HT-29 (cell line): ENCODE measurements at regions not wholly inside any gene's neighbourhood (a gene's known extent, or its start where the extent isn't known, plus 50 kb on each side); places are given as distances from the start of the nearest gene placed in this dataset.

Experiments
- DNase-seq: peaks from one replicate; pipeline ENCODE4 v3.0.0-alpha.2; 2015; ENCODE audit warnings: low spot score

GRCh38 chr21:16536643-16537434 lies 807.1 kb downstream of the USP25 start:
- DNase-seq: no peak

GRCh38 chr21:16537501-16537900 lies 807.7 kb downstream of the USP25 start:
- DNase-seq: no peak

DNA sequence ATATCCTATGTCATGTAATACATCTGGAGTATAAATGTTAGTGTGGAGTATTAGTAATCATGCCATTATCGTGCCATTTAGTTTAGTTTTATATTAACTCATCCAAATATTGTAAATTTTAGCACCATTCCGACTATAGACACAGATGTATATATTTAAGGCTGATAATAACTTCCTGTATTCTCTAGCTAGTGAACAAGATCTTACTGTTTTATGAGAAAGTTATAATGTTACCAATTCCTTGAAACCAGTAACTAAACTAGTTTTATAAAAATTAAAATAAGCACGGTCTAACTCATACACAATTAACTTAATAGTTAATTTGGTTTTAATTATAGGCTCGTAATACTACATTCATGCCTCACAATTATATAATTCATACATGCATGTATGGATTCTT lies 808.6 kb downstream of the USP25 start:
- DNase-seq: no peak

- DNase-seq: no peak
These were observed 809.2 kb downstream of the USP25 start for GRCh38 chr21:16538936-16539440.

- no peak for DNase-seq
These were observed 811.4 kb downstream of the USP25 start for GRCh38 chr21:16540966-16541727.

GRCh38 chr21:16550118-16550517 lies 820.3 kb downstream of the USP25 start:
- DNase-seq: no peak

GRCh38 chr21:16550917-16551741 lies 821.3 kb downstream of the USP25 start:
- peak; percentile 52 for DNase-seq

GRCh38 chr21:16552880-16553279 lies 823.1 kb downstream of the USP25 start:
- no peak for DNase-seq

- no peak for DNase-seq
These were observed 824.7 kb downstream of the USP25 start for GRCh38 chr21:16554503-16554902.

DNA sequence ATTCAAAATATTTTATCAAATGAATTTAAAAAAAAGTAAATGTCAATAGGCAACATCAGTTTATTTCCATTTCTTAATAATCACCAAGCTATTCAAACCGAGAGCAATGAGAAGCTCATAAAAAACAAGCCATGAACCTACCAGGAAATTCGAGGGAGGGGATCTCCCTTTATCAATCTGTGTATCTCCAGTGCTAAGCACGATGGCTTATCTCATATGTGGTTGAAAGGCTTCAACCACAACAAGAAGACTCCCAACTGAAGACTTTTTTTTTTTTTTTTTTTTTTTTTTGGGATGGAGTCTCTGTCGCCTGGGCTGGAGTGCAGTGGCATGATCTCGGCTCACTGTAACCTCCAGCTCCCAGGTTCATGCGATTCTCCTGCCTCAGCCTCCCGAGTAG lies 833.3 kb downstream of the USP25 start:
- DNase-seq: no peak

DNA sequence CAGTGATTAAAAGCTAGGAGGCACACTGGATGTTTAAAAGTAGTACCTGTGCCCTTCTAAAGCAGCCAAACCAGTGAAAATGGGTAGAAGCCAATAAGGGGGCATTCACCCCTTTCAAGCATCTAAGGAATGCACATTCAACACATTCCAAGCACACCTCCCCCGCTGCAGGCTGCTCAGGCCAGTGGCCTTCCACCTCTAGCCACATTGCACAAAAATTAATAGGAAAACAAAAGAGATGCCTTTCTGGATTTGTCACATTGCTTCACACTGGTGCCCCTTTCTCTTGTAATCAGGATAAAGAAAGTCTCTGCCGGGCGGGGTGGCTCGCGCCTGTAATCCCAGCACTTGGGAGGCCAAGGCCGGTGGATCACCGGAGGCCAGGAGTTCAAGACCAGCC lies 834.0 kb downstream of the USP25 start:
- DNase-seq: no peak

DNA sequence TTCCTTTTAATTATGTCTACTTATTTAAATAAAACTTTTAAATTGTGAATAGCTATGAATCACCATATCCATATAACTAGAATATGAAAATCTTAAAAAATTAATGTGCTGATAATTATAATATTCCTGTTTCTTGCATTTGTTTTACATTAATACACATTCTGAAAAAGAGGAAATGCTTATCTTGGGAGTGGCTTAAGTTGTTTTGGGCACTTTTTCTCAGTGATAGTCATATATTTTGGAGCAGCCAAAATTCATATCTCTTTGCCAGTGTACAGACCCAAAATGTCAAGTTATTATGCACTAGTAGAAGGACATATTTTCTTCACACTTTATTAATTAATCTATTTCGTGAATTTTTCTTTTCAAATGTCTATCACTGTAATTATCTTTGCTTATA lies 838.5 kb downstream of the USP25 start:
- DNase-seq: no peak

DNA sequence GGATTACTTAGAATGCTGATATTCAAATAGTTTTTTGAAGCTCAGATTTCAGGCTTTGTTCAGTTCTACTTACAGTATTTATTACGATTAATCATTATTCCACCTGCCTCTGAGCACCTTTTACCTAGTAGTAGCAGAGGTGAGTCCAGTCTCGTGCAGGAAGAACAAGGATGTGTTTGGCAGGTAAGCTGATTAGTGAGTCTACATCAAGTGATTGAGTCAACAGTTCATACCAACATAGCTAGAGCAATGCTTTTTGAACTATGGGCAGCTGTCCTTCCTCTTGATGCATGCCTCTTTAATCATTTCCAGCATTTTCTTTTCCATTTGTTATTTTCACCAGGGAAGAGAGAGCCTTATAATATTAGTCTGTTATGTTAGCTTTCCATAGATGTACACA lies 838.9 kb downstream of the USP25 start:
- DNase-seq: no peak

- no peak for DNase-seq
These were observed 839.9 kb downstream of the USP25 start for GRCh38 chr21:16569679-16570078.

GRCh38 chr21:16570171-16570570 lies 840.4 kb downstream of the USP25 start:
- DNase-seq: no peak

GRCh38 chr21:16570856-16571255 lies 841.1 kb downstream of the USP25 start:
- no peak for DNase-seq

DNA sequence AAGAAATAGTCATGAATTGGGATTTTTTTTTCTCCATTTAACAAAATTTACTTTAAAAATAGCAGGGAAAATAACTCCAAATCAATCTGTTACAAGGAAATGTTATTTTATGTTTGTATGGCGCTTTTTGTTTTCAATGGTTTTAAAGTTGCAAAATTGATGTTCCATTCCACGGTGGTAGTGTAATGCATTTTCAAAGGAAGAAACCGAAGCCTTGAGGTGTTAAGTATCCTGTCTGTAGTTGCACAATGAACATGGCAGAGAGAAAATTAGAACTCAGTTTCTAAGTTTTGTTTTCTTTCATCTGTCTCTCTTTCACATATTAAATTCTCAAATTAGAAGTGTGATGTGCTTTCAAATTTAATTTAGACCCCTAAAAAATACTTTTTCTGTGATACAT lies 841.8 kb downstream of the USP25 start:
- DNase-seq: no peak

DNA sequence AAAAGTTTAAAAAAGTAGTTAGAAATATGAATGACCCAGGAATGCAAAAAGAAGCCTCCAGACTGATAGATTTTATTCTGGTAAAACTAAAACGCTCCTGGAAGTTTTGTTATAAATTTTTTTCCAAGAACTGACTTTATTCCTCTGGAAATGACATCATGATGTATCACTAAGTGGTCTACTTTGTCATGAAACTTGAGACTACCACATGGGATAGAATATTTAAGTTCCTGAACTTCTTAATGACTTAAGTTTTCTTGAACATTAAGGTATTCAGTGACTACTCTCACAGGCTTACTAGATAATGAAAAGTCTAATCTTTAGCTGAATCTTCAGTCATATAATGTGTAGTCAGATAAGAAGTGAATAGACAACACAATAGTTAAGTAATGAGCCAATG lies 842.2 kb downstream of the USP25 start:
- no peak for DNase-seq

- no peak for DNase-seq
These were observed 843.8 kb downstream of the USP25 start for GRCh38 chr21:16573578-16573977.

DNA sequence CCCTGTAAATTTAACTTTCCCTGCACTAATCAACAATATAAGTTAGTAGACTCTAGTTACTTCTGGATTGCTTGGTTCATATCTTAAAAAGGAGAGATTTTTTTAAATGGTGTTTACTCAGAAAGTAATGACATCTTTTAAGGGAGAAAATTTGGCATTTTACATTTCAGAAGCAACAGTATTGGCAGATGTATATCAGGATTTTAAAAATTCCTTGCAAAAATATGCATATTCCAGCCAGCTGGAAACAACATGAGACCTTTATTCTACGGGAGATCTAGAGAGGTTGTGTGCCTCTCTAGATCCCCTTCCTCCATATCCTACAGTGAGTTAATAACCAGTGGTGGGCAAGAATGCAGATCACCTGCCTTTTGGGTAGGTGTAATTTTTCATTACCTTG lies 848.2 kb downstream of the USP25 start:
- no peak for DNase-seq

- DNase-seq: no peak
These were observed 849.1 kb downstream of the USP25 start for GRCh38 chr21:16578912-16579311.

- DNase-seq: no peak
These were observed 849.8 kb downstream of the USP25 start for GRCh38 chr21:16579538-16579937.
